ENCODE measurements at regions not wholly inside any gene's neighbourhood (a gene's known extent, or its start where the extent isn't known, plus 50 kb on each side); places are given as distances from the start of the nearest gene placed in this dataset.

DNA sequence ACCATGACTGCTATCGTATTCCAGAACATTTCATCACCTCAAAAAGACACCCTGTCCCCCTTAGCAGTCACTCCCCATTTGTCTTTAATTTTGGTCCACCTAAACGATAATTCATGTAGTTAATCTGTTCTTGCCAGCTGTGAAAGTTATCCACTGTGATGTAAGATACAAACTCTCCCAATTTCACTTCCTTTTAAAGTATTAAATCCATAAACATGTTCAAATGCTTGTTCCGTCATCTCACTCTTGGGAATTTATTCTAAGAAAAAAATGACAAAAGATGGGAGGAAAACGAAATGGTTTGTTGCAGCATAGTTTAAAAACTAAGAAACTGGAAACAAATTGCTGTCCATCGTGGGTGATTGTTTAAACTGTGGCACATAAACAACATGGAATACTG is 53.7 kb upstream of the IRF2 start:
- DNase-seq: no peak

DNA sequence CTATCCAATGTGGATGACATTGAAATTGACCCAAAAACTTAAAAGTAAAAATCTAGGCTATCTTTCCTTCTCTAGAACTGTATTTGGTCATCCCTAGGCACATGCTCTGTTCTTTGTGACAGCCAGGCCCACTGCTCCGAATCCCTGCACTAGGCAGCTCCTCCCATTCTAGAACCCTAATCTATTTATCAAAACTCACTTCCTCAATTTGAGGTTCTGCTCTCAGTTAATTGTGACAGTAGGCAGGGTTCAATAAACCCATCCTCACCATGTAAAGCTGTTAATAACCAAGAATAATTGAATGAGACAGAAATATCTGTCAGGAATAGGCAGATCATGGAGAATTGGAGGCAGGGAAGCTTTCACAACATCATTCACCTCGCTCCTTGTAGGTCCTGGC is 51.9 kb upstream of the IRF2 start:
- no peak for DNase-seq

Measured in activated T-cell treated with anti-CD3 and anti-CD28 coated beads for 4 hours (primary cell).